Skin of body (tissue), 1 donor: ENCODE measurements at regions not wholly inside any gene's neighbourhood (a gene's known extent, or its start where the extent isn't known, plus 50 kb on each side); places are given as distances from the start of the nearest gene placed in this dataset.

Source experiments
- DNase-seq: peaks from one replicate; lab custom pipeline; 2025; lab: John Stamatoyannopoulos, UW

GRCh38 chr17:65366102-65366844 is 195.2 kb downstream of the AXIN2 start:
- DNase-seq: no peak

DNA sequence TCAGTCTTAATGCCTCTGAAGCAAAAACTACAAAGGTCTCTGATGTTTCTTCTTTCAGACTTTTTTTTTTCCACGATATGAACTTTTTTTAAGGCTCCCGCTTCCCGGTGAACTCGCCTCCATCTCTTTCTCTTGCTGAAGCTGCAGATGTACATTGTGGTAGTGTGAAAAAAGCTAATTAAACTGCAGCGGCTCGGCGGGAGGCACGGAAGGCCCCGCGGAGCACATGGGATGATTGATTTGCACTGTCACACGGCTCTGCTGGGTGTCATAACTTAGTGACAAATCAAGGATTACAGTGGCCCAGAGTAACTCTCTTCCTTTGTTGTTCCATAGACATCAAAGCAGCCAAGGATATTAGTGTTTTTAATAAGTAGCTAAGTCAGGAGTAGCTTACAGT is 196.3 kb downstream of the AXIN2 start:
- DNase-seq: peak; percentile 58

DNA sequence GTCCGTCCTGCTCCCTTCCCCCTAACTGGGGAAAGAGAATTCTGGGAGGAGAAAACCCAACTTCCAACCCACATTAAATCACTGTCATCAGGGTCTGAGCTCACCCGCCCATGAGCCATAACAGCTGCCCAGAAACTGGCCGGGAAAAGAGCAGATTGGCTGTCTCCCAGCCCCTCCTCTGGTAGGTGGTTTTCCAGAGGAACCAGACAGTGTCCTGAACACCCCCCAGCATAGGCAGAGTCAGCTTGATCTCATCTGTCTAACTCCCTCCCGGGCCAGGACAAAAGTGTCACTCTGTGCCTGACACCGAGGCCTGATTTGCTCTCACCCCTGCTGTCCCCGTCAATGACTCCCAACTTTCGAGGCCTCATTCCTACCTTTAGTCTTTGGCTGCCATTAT is 197.0 kb downstream of the AXIN2 start:
- DNase-seq: no peak

DNA sequence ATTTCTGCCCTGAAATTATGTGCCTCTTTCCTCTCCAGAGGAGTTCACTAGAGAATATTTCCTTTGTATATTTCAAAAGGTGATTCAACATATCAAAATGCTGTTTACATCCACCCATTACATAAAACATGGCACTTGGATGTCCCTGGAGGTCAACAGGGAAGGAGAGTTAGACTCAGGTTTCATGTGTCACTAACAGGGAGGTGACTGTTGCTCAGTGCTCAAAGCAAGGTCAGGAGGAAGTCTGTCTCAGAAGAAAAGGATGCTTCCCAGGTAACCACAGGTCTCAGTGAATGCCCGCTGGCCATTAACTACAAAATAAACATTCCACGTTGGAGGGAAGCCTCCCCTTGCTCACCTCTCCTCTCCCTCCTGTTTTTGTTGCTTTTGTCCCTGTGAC is 198.6 kb downstream of the AXIN2 start:
- DNase-seq: no peak

DNA sequence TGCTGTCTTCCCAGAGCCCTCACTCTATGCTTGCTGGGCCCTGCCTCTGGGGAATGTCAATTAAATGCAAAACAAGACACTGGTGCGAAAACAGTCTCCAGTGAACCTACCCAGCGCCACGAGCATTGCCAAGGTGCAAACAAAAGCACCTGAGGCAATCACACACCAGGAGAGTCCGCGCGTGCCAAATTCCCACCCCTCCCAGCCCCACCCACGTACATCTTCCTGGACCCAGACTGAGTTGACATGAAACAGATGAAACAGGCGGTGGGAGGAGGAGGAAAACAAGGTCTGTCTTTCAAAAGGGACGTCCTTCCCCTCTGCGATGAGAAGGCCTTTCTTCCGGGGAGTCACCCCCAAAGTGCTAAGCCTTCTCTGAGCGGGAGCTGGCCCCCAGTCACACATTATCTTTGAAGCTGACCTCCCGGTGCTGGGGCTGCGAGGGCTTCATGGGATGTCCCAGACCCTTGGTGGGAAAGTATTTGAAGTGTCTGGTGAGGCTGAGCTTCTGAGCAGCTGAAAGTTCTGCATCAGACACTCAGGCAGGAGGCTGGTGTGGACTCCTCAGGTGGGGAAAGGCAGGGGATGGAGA is 200.4 kb downstream of the AXIN2 start:
- no peak for DNase-seq

DNA sequence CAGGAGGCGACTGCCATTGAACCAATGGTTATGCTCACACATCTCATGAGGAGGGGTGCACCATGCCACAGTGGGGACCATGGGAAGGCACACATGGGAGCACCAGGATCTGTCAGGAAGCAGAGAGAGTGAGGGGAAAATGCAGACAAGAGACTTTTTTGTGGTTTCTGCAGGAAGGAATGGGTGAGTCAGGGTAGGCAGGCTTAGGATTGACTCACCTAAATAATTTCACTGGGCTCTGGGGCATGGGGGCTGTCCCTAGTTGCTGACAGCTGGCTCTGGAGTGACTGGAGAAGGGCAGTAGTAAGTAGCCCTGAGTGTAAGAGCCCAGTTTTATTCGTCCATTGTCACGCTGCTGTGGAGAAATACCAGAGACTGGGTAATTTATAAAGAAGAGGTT is 202.4 kb downstream of the AXIN2 start:
- no peak for DNase-seq

GRCh38 chr17:65356536-65356935 is 204.9 kb downstream of the AXIN2 start:
- no peak for DNase-seq

GRCh38 chr17:65355246-65355645 is 206.2 kb downstream of the AXIN2 start:
- no peak for DNase-seq

DNA sequence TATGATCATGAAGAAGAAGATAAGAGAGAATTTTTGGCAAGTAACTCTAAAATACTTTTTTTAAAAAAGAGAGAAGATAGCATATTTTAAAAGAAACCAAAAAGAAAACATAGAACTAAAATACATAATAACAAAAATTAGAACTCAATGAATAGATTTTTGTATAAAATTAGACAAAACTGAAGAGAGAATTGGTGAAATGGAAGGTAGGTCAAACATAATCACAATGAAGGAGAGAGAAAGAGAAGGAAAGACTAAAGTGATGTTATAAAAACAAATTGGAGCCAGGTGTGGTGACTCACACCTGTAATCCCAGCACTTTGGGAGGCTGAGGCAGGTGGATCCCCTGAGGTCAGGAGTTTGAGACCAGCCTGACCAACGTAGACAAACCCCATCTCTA is 211.5 kb downstream of the AXIN2 start:
- DNase-seq: no peak

DNA sequence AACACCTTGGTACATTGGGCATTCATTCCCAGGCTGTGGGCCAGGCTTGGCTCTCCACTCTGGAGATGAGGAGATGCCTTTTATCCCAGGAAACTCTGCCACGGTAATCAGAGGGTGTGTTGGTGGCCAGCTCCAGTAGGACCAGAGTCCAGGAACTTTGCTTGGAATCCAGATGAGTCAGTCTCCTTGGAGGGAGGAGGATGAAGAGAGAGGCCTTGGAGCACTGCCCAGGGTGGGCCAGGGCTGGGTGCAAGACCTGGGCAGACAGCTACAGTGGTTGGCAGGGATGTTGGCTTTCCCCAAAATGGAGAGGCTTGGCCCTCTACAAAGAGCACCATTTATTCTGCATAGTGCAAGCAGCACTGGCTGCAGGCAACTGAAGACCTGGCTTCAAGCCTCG is 209.0 kb downstream of the RGS9 start:
- no peak for DNase-seq

DNA sequence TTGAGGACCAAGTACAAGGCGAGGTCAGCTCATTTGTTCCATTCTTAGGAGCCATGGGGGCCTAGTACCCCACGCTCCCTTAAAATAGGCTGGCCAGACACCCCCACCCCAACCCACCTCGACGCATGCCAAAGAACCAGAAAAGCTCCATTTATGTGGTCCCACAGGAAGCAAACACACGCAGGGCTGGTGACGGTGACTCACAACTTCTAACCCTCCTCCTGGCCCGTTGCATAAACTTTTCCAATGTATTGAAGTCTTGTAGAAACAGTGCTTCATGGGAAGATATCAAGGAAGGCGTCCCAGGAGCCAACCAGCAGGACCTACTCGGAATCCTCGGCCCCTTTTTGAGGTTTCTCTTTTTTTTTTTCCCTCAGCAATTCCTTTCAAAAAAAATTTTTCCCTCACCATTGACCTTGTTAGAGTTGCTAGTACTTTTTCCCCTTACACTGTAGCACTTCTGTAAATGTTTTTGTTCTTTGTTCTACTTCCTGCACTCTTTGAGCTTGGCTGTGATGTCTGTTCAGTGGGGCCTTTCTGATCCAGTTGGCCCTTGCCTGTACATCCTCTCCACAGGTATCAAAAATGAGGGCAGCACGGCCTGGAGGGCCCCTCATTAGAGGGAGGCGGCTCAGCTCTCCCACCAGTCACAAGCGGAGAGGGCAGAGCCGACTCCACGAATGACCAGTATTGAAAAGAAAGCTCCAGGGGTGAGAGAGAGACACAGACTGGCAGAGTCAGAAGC is 208.3 kb downstream of the RGS9 start:
- no peak for DNase-seq

- no peak for DNase-seq
Observed at GRCh38 chr17:65340401-65340800, 203.2 kb downstream of the RGS9 start.

- DNase-seq: no peak
Observed at GRCh38 chr17:65334406-65334805, 197.2 kb downstream of the RGS9 start.

DNA sequence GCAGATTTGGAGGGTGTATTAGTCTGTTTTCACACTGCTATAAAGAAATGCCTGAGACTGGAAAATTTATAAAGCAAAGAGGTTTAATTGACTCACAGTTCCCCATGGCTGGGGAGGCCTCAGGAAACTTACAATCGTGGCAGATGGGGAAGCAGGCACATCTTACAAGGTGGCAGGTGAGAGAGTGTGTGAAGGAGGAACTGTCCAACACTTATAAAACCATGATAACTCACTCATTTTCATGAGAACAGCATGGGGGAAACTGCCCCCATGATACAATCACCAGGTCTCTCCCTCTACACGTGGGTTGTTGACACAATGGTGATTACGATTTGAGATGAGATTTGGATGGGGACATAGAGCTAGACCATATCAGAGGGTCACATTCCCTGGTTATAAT is 195.6 kb downstream of the RGS9 start:
- DNase-seq: no peak

GRCh38 chr17:65332375-65332774 is 195.2 kb downstream of the RGS9 start:
- no peak for DNase-seq

- no peak for DNase-seq
Observed at GRCh38 chr17:65328567-65328966, 191.4 kb downstream of the RGS9 start.

DNA sequence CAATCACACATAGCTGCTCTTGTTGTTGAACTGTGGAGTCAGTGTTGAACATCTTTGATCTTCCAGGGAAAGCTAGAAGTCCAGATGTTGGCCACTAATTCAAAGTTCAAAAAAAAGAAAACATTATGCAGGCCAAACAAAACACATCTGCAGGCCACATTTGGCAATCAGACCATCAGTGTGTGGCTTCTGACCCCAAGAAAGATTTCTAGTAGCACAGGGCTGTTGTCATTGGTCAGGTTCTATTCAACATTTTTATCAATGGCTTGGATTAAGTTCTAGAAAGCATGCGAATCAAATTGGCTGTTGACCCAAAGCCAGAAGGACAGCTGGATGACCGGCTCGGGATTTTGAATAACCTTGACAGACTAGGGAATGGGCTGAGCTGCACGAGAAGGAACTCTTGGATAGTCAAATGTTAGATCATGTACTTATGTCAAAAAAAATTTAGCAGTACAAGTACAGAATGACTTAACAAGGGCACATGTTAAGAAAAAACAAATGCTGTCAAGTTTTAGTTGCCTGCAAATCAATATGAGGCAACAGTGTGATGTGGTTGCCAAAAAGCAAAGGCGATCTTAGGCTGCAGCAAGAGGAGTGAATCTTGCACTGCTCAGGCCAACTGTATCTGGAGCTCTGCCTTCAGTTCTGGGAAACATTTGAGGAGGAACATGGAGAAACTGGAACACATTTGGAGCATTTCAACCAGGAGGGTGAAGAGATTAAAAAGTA is 187.6 kb downstream of the RGS9 start:
- DNase-seq: peak; percentile 83

- no peak for DNase-seq
Observed at GRCh38 chr17:65323049-65323448, 185.9 kb downstream of the RGS9 start.

- DNase-seq: no peak
Observed at GRCh38 chr17:65320820-65321219, 183.7 kb downstream of the RGS9 start.

DNA sequence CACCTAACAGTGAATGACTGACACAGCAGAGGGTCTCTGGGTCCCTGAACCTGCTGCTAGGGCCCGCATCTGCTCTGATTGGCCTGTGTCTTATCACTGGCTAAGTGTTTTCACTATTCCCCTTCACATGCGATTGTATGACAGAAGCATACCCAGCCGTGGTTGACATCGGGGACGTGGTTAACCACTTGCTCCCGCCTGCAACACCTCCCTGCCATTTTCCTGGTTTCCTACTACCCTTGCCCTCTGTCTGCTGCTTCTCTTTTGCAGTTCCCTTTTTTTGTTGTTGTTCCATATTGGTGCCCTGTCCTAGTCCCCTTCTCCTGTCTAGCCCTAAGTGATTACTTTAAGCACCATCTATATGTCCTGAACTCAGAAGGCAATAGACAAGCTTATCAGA is 177.0 kb downstream of the RGS9 start:
- no peak for DNase-seq

DNA sequence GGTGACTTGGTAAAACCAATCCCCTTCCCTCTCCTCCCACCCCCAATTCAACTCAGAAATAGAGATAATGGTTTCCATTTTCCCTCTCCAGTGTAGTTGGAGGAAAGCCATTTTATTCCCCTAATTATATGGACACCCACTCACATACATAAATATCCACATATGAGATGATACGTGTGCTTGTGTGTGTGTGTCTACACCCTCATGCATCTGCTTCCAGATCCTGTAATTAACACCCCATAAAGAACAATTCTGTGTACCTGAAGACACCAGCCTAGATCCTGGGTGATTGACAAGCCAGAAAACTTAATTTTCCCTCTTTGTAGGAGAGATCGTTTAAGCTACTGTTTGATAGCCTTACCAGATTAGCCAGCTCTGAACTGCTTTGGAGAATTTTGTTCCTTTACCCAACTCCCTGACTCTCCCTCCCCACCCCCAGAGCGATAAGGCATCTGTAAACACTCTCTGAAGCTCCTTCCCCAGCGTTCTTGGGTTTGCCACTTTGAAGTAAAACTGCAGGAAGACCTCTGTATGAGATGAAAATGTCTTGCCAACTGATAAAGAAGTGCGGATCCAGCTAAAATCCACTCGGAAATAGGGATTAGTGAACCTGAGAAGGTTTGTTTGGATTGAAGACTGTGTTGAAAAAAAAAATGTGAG is 175.7 kb downstream of the RGS9 start:
- DNase-seq: no peak

- no peak for DNase-seq
Observed at GRCh38 chr17:65311261-65311660, 174.1 kb downstream of the RGS9 start.
